ENCODE measurements at regions not wholly inside any gene's neighbourhood (a gene's known extent, or its start where the extent isn't known, plus 50 kb on each side); places are given as distances from the start of the nearest gene placed in this dataset.

GRCh38 chr18:29181151-29181901 lies 1004.4 kb upstream of the CDH2 start:
- intact Hi-C loops (cut with micrococcal nuclease; ENCODE audit: unreplicated experiment) (no loop called here), in situ Hi-C loops (cut with MboI) (no loop called here)
- Histone ChIP-seq H3K9me3 (replicated peaks; ENCODE audit: control insufficient read depth, insufficient read depth, low read length) (no peaks in the 10 kb centered on the region), H2AFZ (ENCODE audit: control insufficient read depth, low read depth, low read length) (no peak overlapping the region), H3K4me1 (ENCODE audit: control insufficient read depth, insufficient read depth, low read length) (no peaks in the 10 kb centered on the region), H3K79me2 (ENCODE audit: control insufficient read depth, insufficient read depth, low read length) (no peaks in the 10 kb centered on the region), H3K36me3 (ENCODE audit: control insufficient read depth in 2 of 2, insufficient read depth in 2 of 2, low read length in 1 of 2) (no peaks in the 10 kb centered on the region), H3K4me3 (no peak overlapping the region), H3K9ac (ENCODE audit: control insufficient read depth, insufficient read depth, low read length) (no peak overlapping the region), H4K20me1 (ENCODE audit: control insufficient read depth, insufficient read depth) (no peaks in the 10 kb centered on the region), H3K27me3 (replicated peaks in 1 of 2; ENCODE audit: control insufficient read depth in 2 of 2, insufficient read depth in 2 of 2, low read length in 1 of 2) (no peaks in the 10 kb centered on the region), H3K27ac (ENCODE audit: control insufficient read depth, insufficient read depth) (no peak overlapping the region), H3K4me2 (ENCODE audit: control insufficient read depth, insufficient read depth) (no peak overlapping the region)
- ChIA-PET RAD21 (ENCODE audit: unreplicated experiment) (no interaction called here), POLR2A (no interaction called here), SMC1A (ENCODE audit: uncharacterized antibody, unreplicated experiment) (no interaction called here), CTCF (no interaction called here)
- ATAC-seq (no peak), DNase-seq (ENCODE audit: low read depth, low spot score) (no peak), FAIRE-seq (no peak)
- 2% methylated on average over 3 of the region's 3 CpGs for WGBS (ENCODE audit: insufficient coverage, insufficient replicate concordance, low lambda C conversion rate, missing lambda C conversion rate)
- TF ChIP-seq ZBTB40 (IDR thresholded peaks at IDR 0.05; ENCODE audit: borderline replicate concordance), result no peak
- no peak for TF ChIP-seq HDAC6 (IDR thresholded peaks at IDR 0.05; ENCODE audit: unreplicated experiment)
- no peak for TF ChIP-seq USF1 (IDR thresholded peaks at IDR 0.05; ENCODE audit: borderline replicate concordance, extremely low read length, insufficient read depth, low read depth, low read length)
- no peak for TF ChIP-seq STAT1 (conservative IDR thresholded peaks at IDR 0.05)
- no peak for TF ChIP-seq PBX3 (IDR thresholded peaks at IDR 0.05; ENCODE audit: insufficient replicate concordance, low read depth, low read length)
- no peak for TF ChIP-seq ELK1 (IDR thresholded peaks at IDR 0.05; ENCODE audit: low read depth, low read length)
- TF ChIP-seq ZNF274 (IDR thresholded peaks at IDR 0.05; ENCODE audit: insufficient read depth, insufficient read length), result no peak
- TF ChIP-seq EGR1 (IDR thresholded peaks at IDR 0.05; ENCODE audit: borderline replicate concordance in 1 of 2, low read depth in 2 of 2, low read length in 2 of 2), result no peak
- no peak for TF ChIP-seq CHD1 (IDR thresholded peaks at IDR 0.05; ENCODE audit: low read depth, low read length)
- no peak for TF ChIP-seq MAX (IDR thresholded peaks at IDR 0.05; ENCODE audit: low read depth, low read length)
- no TSS peak for BruUV-seq (replicated peaks)
